GM23248 (cell line): ENCODE measurements at regions not wholly inside any gene's neighbourhood (a gene's known extent, or its start where the extent isn't known, plus 50 kb on each side); places are given as distances from the start of the nearest gene placed in this dataset.

Experiments used
- DNase-seq: peaks from one replicate; pipeline ENCODE4 v3.0.0-alpha.2; 2015
- H2AFZ ChIP-seq: fragments of 200-600 bp; sonication (generic); 2 replicates; pipeline ENCODE4 v1.6.1; 2016; ENCODE audit warnings: antibody characterized with exemption
- H3F3A ChIP-seq: fragments of 200-600 bp; sonication (generic); 2 replicates; pipeline ENCODE4 v1.6.1; 2016; ENCODE audit warnings: mild to moderate bottlenecking, antibody characterized with exemption, mixed run types; ENCODE audit not compliant: insufficient read depth
- H3K27ac ChIP-seq: fragments of 200-600 bp; sonication (generic); 2 replicates; pipeline ENCODE4 v1.5.1; 2016; ENCODE audit warnings: mild to moderate bottlenecking
- H3K27me3 ChIP-seq: fragments of 200-600 bp; sonication (generic); replicated peaks from 2 replicates; pipeline ENCODE4 v1.6.1; 2016; ENCODE audit warnings: mild to moderate bottlenecking; ENCODE audit not compliant: insufficient read depth
- H3K36me3 ChIP-seq: fragments of 200-600 bp; sonication (generic); 2 replicates; pipeline ENCODE4 v1.6.1; 2016; ENCODE audit warnings: low read depth, mild to moderate bottlenecking
- H3K4me1 ChIP-seq: fragments of 200-600 bp; sonication (generic); 2 replicates; pipeline ENCODE4 v1.6.1; 2016; ENCODE audit warnings: mild to moderate bottlenecking; ENCODE audit not compliant: insufficient read depth
- H3K4me2 ChIP-seq: fragments of 200-600 bp; sonication (generic); one replicate; pipeline ENCODE4 v1.6.1; 2016; ENCODE audit warnings: mild to moderate bottlenecking; ENCODE audit not compliant: unreplicated experiment
- H3K4me3 ChIP-seq: fragments of 200-600 bp; sonication (generic); 2 replicates; pipeline ENCODE4 v1.5.1; 2016; ENCODE audit warnings: mild to moderate bottlenecking
- H3K79me2 ChIP-seq: fragments of 200-600 bp; sonication (generic); 2 replicates; pipeline ENCODE4 v1.6.1; 2016; ENCODE audit warnings: mild to moderate bottlenecking; ENCODE audit not compliant: insufficient read depth
- H3K9ac ChIP-seq: fragments of 200-600 bp; sonication (generic); 2 replicates; pipeline ENCODE4 v1.6.1; 2016; ENCODE audit warnings: mild to moderate bottlenecking
- H3K9me2 ChIP-seq: fragments of 200-600 bp; sonication (generic); 2 replicates; pipeline ENCODE4 v1.6.1; 2016; ENCODE audit warnings: mixed run types, mild to moderate bottlenecking, moderate library complexity; ENCODE audit not compliant: insufficient read depth
- H3K9me3 ChIP-seq: fragments of 200-600 bp; sonication (generic); one replicate; pipeline ENCODE4 v1.6.1; 2017; ENCODE audit warnings: low read depth
- H4K20me1 ChIP-seq: fragments of 200-600 bp; sonication (generic); 2 replicates; pipeline ENCODE4 v1.6.0; 2016; ENCODE audit not compliant: insufficient read depth
- EZH2 ChIP-seq: fragments of 200-600 bp; sonication (generic); IDR thresholded peaks from 2 replicates; pipeline ENCODE4 v1.6.1; 2018; ENCODE audit warnings: antibody characterized with exemption, mild to moderate bottlenecking; ENCODE audit not compliant: insufficient read depth, poor library complexity, severe bottlenecking
- EZH2phosphoT487 ChIP-seq: fragments of 200-600 bp; sonication (generic); IDR thresholded peaks from 2 replicates; pipeline ENCODE4 v1.6.1; 2018; ENCODE audit warnings: antibody characterized with exemption, moderate library complexity, mild to moderate bottlenecking, low read depth; ENCODE audit not compliant: insufficient read depth
- WGBS, 2 experiments: methylation state at CpG; one replicate each; pipeline ENCODE4 v1.1.6; 2015 to 2017; ENCODE audit warnings: low lambda C conversion rate in 2 of 2, low coverage in 1 of 2; ENCODE audit errors: missing lambda C conversion rate in 2 of 2; 5-methylcytosine and 5-hydroxymethylcytosine counted together
- in situ Hi-C: fragments of 300-500 bp; cut with MboI; formaldehyde crosslinking; loops from 2 replicates; pipeline ENCODE4 v1.15.0; 2020

DNA sequence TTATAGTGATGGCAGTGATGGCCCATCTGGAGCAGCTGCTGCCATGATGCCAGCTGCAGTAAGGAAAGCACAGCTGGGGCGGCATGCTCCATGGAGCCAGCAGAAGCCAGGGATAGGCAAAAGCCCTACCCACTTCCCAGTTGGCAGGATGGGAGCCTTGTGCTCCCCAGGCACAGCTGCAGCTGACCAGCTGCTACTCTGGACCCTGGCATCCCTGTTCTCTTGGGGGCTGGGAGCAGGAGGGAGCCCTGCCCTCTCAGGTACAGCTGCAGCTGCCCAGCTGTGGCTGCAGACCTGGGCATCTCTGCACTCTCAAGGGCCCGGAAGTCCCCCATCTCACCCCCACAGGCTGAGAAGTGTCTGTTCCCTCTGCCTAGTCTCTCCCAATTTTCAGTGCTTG is 531.9 kb downstream of the PCDH18 start:
- no peak overlapping the region for H3K27ac ChIP-seq
- in situ Hi-C loops, result no loop called here
- WGBS, 2 experiments, result 26 to 38% methylated on average over 2 of the region's 2 CpGs
- H3F3A ChIP-seq, result no peaks in the 10 kb centered on the region
- no peaks in the 10 kb centered on the region for H3K27me3 ChIP-seq
- H3K9me3 ChIP-seq, result no peaks in the 10 kb centered on the region
- H3K4me1 ChIP-seq, result no peaks in the 10 kb centered on the region
- H3K9ac ChIP-seq, result no peak overlapping the region
- H3K79me2 ChIP-seq, result no peaks in the 10 kb centered on the region
- H4K20me1 ChIP-seq, result no peaks in the 10 kb centered on the region
- H3K36me3 ChIP-seq, result no peaks in the 10 kb centered on the region
- TF ChIP-seq EZH2 (no peak), EZH2phosphoT487 (no peak)
- no peak for DNase-seq
- no peaks in the 10 kb centered on the region for H3K9me2 ChIP-seq
- H3K4me3 ChIP-seq, result no peak overlapping the region
- no peak overlapping the region for H2AFZ ChIP-seq
- no peak overlapping the region for H3K4me2 ChIP-seq

DNA sequence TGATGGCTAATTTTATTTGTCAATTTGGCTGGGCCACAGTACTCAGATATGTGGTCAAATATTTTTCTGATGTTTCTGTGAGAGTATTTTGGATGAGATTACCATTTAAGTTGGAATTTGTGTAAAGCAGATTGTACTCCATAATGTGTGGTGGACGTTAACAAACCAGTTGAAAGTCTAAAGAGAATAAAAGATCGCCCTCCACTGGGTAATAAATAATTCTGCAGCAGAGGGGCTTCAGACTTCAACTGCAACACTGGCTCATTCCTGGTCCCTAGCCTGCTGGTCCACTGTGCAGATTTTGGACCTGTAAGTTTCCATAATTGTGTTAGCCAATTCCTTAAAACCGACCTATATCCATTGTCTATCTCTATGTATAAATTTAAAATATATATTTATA is 540.3 kb downstream of the PCDH18 start:
- no peaks in the 10 kb centered on the region for H3K79me2 ChIP-seq
- in situ Hi-C loops, result no loop called here
- no peak overlapping the region for H2AFZ ChIP-seq
- no peak overlapping the region for H3K27ac ChIP-seq
- no peaks in the 10 kb centered on the region for H3K4me1 ChIP-seq
- no peaks in the 10 kb centered on the region for H3K36me3 ChIP-seq
- no peaks in the 10 kb centered on the region for H4K20me1 ChIP-seq
- 22 to 24% methylated on average over 3 of the region's 3 CpGs for WGBS, 2 experiments
- H3F3A ChIP-seq, result no peaks in the 10 kb centered on the region
- no peak overlapping the region for H3K4me2 ChIP-seq
- no peaks in the 10 kb centered on the region for H3K9me3 ChIP-seq
- DNase-seq, result no peak
- H3K4me3 ChIP-seq, result no peak overlapping the region
- TF ChIP-seq EZH2phosphoT487, result no peak
- no peak for TF ChIP-seq EZH2
- H3K9me2 ChIP-seq, result no peaks in the 10 kb centered on the region
- no peak overlapping the region for H3K9ac ChIP-seq
- H3K27me3 ChIP-seq, result no peaks in the 10 kb centered on the region

DNA sequence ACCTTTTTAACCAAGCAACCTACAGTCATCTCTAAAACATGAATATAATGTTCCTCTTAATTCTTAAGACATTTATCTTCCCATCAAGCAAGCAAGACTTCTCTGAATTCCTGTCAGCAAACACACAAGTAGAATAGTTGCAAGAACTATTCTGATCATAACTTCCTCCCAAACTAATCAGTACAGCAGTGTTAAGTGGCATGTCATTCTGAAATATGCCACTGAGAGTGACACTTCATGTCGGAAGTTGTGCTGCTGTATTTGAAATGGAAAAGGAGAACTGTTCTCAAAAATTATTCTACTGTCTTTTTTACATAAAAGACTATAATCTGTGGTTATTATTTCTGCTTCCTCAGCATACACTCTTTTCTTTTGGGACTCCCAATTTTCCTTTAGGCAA is 546.6 kb downstream of the PCDH18 start:
- Histone ChIP-seq H3F3A (no peaks in the 10 kb centered on the region), H3K9me3 (no peaks in the 10 kb centered on the region), H4K20me1 (no peaks in the 10 kb centered on the region), H3K27me3 (no peaks in the 10 kb centered on the region), H3K9ac (no peak overlapping the region), H3K9me2 (no peaks in the 10 kb centered on the region), H3K4me3 (no peak overlapping the region), H3K4me1 (no peaks in the 10 kb centered on the region), H3K36me3 (no peaks in the 10 kb centered on the region), H3K27ac (no peak overlapping the region), H3K4me2 (no peak overlapping the region), H3K79me2 (no peaks in the 10 kb centered on the region), H2AFZ (no peak overlapping the region)
- TF ChIP-seq EZH2 (no peak), EZH2phosphoT487 (no peak)
- 5 to 9% methylated on average over 1 of the region's 1 CpG for WGBS, 2 experiments
- DNase-seq, result no peak
- in situ Hi-C loops, result no loop called here

DNA sequence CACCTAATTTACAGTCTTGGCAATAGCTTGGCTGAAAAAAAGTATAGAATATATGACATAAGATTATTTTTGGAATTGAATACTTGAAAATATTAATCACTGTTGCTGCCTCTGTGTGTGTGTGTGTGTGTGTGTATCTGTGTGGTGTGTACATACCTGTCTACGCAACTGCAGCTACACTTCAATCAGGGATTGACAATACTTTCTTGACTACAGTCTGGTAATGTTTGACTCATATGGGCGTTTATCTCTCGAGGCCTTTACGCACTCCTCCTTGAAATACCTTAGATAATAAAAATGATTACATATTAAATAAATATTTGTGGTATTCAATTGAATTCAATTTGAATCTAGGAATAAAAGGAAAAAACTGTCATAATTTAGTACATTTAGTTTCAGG is 565.2 kb downstream of the PCDH18 start:
- Histone ChIP-seq H2AFZ (no peak overlapping the region), H3K4me2 (no peak overlapping the region), H3K79me2 (no peaks in the 10 kb centered on the region), H3K4me1 (no peaks in the 10 kb centered on the region), H3F3A (no peaks in the 10 kb centered on the region), H4K20me1 (no peaks in the 10 kb centered on the region), H3K9ac (no peak overlapping the region), H3K27me3 (no peaks in the 10 kb centered on the region), H3K27ac (no peak overlapping the region), H3K4me3 (no peak overlapping the region), H3K36me3 (no peaks in the 10 kb centered on the region), H3K9me3 (no peaks in the 10 kb centered on the region), H3K9me2 (no peaks in the 10 kb centered on the region)
- in situ Hi-C loops, result no loop called here
- WGBS, 2 experiments, result 74% methylated on average over 4 of the region's 4 CpGs
- DNase-seq, result no peak
- TF ChIP-seq EZH2 (no peak), EZH2phosphoT487 (no peak)

DNA sequence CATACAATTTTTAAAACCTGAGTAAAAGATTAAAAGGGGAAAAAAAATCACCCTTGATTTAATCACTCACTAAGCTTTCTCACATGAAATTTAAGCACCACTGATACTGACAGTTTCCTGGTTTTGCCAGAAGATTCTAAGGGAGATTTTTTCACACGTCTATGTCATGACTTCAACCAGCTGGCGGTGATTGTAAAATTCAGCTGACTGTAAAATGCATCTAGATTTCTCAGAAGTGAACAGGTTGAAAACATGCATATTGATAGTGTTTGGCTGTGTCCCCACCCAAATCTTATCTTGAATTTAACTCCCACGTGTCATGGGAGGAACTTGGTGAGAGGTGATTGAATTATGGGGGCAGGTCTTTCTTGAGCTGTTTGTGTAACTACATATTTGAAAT is 566.8 kb downstream of the PCDH18 start:
- Histone ChIP-seq H3K36me3 (no peaks in the 10 kb centered on the region), H3K79me2 (no peaks in the 10 kb centered on the region), H3K27ac (no peak overlapping the region), H3F3A (no peaks in the 10 kb centered on the region), H3K9me2 (no peaks in the 10 kb centered on the region), H3K4me2 (no peak overlapping the region), H3K9ac (no peak overlapping the region), H3K4me3 (no peak overlapping the region), H3K9me3 (no peaks in the 10 kb centered on the region), H2AFZ (no peak overlapping the region), H3K4me1 (no peaks in the 10 kb centered on the region), H4K20me1 (no peaks in the 10 kb centered on the region), H3K27me3 (no peaks in the 10 kb centered on the region)
- no peak for DNase-seq
- TF ChIP-seq EZH2phosphoT487 (no peak), EZH2 (no peak)
- in situ Hi-C loops, result no loop called here
- 24 to 25% methylated on average over 3 of the region's 3 CpGs for WGBS, 2 experiments
